Activated CD4-positive, alpha-beta memory T cell treated with anti-CD3 and anti-CD28 coated beads for 36 hours (primary cell): ENCODE measurements at regions not wholly inside any gene's neighbourhood (a gene's known extent, or its start where the extent isn't known, plus 50 kb on each side); places are given as distances from the start of the nearest gene placed in this dataset.
"Not testable (repeated sequence)": the region's sequence is repeated elsewhere in the genome, so short reads cannot be mapped to it uniquely, and the experiment has no call there.

Source experiments
- CTCF ChIA-PET: fragments of 350-600 bp; sonication (Branson Sonifier 250); formaldehyde crosslinking; loops from one replicate; lab custom pipeline; 2021; ENCODE audit warnings: antibody characterized with exemption, inconsistent platforms; lab: Charles Lee
- POLR2A ChIA-PET: fragments of 350-600 bp; sonication (Branson Sonifier 250); formaldehyde crosslinking; loops from one replicate; lab custom pipeline; 2021; ENCODE audit warnings: antibody characterized with exemption; lab: Charles Lee
- DNase-seq: peaks from one replicate; pipeline ENCODE4 v3.0.0-alpha.2; 2020
- H3K27ac Mint-ChIP-seq: one replicate; pipeline ENCODE4 v1.8.0; 2021; ENCODE audit warnings: mixed read lengths
- H3K27me3 Mint-ChIP-seq: one replicate; pipeline ENCODE4 v1.8.0; 2021; ENCODE audit warnings: mixed read lengths
- H3K36me3 Mint-ChIP-seq: one replicate; pipeline ENCODE4 v1.8.0; 2021; ENCODE audit warnings: mixed read lengths
- H3K4me1 Mint-ChIP-seq: one replicate; pipeline ENCODE4 v1.8.0; 2021; ENCODE audit warnings: low read depth, mixed read lengths
- H3K4me3 Mint-ChIP-seq: one replicate; pipeline ENCODE4 v1.8.0; 2021; ENCODE audit warnings: mild to moderate bottlenecking, mixed read lengths
- H3K9me3 Mint-ChIP-seq: one replicate; pipeline ENCODE4 v1.8.0; 2021; ENCODE audit warnings: mixed read lengths
- intact Hi-C: fragments of 100-400 bp; cut with micrococcal nuclease; formaldehyde crosslinking; loops from one replicate; pipeline ENCODE4 v1.15.1; 2023

GRCh38 chr22:49461674-49462073 is 366.0 kb downstream of the BRD1 start:
- peaks cover 1% of the 10 kb centered on the region for H3K27me3 Mint-ChIP-seq
- H3K9me3 Mint-ChIP-seq = no peaks in the 10 kb centered on the region
- no peaks in the 10 kb centered on the region for H3K4me1 Mint-ChIP-seq
- no peak overlapping the region for H3K4me3 Mint-ChIP-seq
- CTCF ChIA-PET = no interaction called here
- no peak overlapping the region for H3K27ac Mint-ChIP-seq
- intact Hi-C loops = no loop called here
- H3K36me3 Mint-ChIP-seq = no peaks in the 10 kb centered on the region
- DNase-seq = no peak
- POLR2A ChIA-PET = no interaction called here

GRCh38 chr22:49460592-49461281 is 366.9 kb downstream of the BRD1 start:
- ChIA-PET POLR2A (no interaction called here), CTCF (no interaction called here)
- intact Hi-C loops = no loop called here

GRCh38 chr22:49460091-49460490 is 367.6 kb downstream of the BRD1 start:
- H3K27ac Mint-ChIP-seq = no peak overlapping the region
- no peak for DNase-seq
- no peak overlapping the region for H3K4me3 Mint-ChIP-seq
- ChIA-PET CTCF (no interaction called here), POLR2A (no interaction called here)
- H3K27me3 Mint-ChIP-seq = peaks cover 1% of the 10 kb centered on the region
- no peaks in the 10 kb centered on the region for H3K4me1 Mint-ChIP-seq
- H3K9me3 Mint-ChIP-seq = no peaks in the 10 kb centered on the region
- no peaks in the 10 kb centered on the region for H3K36me3 Mint-ChIP-seq
- intact Hi-C loops = no loop called here

More at GRCh38 chr22:49460592-49461281, 366.9 kb downstream of the BRD1 start:
- Mint-ChIP-seq H3K27ac (no peak overlapping the region), H3K27me3 (peaks cover 1% of the 10 kb centered on the region), H3K36me3 (no peaks in the 10 kb centered on the region), H3K4me3 (no peak overlapping the region), H3K9me3 (no peaks in the 10 kb centered on the region), H3K4me1 (no peaks in the 10 kb centered on the region)
- no peak for DNase-seq

- peaks cover 1% of the 10 kb centered on the region for H3K27me3 Mint-ChIP-seq
- DNase-seq = no peak
- ChIA-PET CTCF (no interaction called here), POLR2A (no interaction called here)
- H3K4me3 Mint-ChIP-seq = no peak overlapping the region
- no peaks in the 10 kb centered on the region for H3K36me3 Mint-ChIP-seq
- H3K4me1 Mint-ChIP-seq = no peaks in the 10 kb centered on the region
- no peaks in the 10 kb centered on the region for H3K9me3 Mint-ChIP-seq
- intact Hi-C loops = no loop called here
- H3K27ac Mint-ChIP-seq = no peak overlapping the region
Measured at GRCh38 chr22:49458708-49459099, 369.0 kb downstream of the BRD1 start.

- ChIA-PET CTCF (no interaction called here), POLR2A (no interaction called here)
- Mint-ChIP-seq H3K4me3 (no peak overlapping the region), H3K4me1 (no peaks in the 10 kb centered on the region), H3K27ac (no peak overlapping the region), H3K27me3 (peaks cover 1% of the 10 kb centered on the region), H3K36me3 (no peaks in the 10 kb centered on the region), H3K9me3 (no peaks in the 10 kb centered on the region)
- DNase-seq = no peak
- intact Hi-C loops = no loop called here
Measured at GRCh38 chr22:49457946-49458707, 369.5 kb downstream of the BRD1 start.

GRCh38 chr22:49457146-49457545 is 370.5 kb downstream of the BRD1 start:
- ChIA-PET POLR2A (no interaction called here), CTCF (no interaction called here)
- H3K27ac Mint-ChIP-seq = no peak overlapping the region
- H3K4me1 Mint-ChIP-seq = no peaks in the 10 kb centered on the region
- intact Hi-C loops = no loop called here
- H3K36me3 Mint-ChIP-seq = no peaks in the 10 kb centered on the region
- H3K4me3 Mint-ChIP-seq = no peak overlapping the region
- H3K9me3 Mint-ChIP-seq = no peaks in the 10 kb centered on the region
- peaks cover 1% of the 10 kb centered on the region for H3K27me3 Mint-ChIP-seq
- DNase-seq = no peak

- ChIA-PET CTCF (interaction anchor here (0.9 kb wide), 1 partner anchor 21 kb away, joined by 3 read pairs; no protein-coding TSS in a partner anchor), POLR2A (no interaction called here)
- H3K4me1 Mint-ChIP-seq = no peaks in the 10 kb centered on the region
- no peak overlapping the region for H3K27ac Mint-ChIP-seq
- peaks cover 6% of the 10 kb centered on the region for H3K27me3 Mint-ChIP-seq
- intact Hi-C loops = no loop called here
- no peak overlapping the region for H3K4me3 Mint-ChIP-seq
- H3K9me3 Mint-ChIP-seq = no peaks in the 10 kb centered on the region
- DNase-seq = no peak
- H3K36me3 Mint-ChIP-seq = no peaks in the 10 kb centered on the region
Measured at GRCh38 chr22:49455595-49455994, 372.1 kb downstream of the BRD1 start.

GRCh38 chr22:49454726-49455125 is 372.9 kb downstream of the BRD1 start:
- CTCF ChIA-PET = interaction anchor here (0.9 kb wide), 1 partner anchor 21 kb away, joined by 3 read pairs; no protein-coding TSS in a partner anchor
- Mint-ChIP-seq H3K4me1 (no peaks in the 10 kb centered on the region), H3K36me3 (no peaks in the 10 kb centered on the region), H3K27me3 (peaks cover 14% of the 10 kb centered on the region), H3K9me3 (no peaks in the 10 kb centered on the region), H3K27ac (no peak overlapping the region), H3K4me3 (no peak overlapping the region)
- intact Hi-C loops = no loop called here
- POLR2A ChIA-PET = no interaction called here
- DNase-seq = no peak

- Mint-ChIP-seq H3K27me3 (peaks cover 21% of the 10 kb centered on the region), H3K9me3 (no peaks in the 10 kb centered on the region), H3K4me3 (no peak overlapping the region), H3K36me3 (no peaks in the 10 kb centered on the region), H3K4me1 (no peaks in the 10 kb centered on the region), H3K27ac (no peak overlapping the region)
- ChIA-PET POLR2A (no interaction called here), CTCF (no interaction called here)
- no peak for DNase-seq
- intact Hi-C loops = no loop called here
Measured at GRCh38 chr22:49453771-49454170, 373.9 kb downstream of the BRD1 start.

- H3K9me3 Mint-ChIP-seq, POLR2A ChIA-PET, DNase-seq, H3K4me3 Mint-ChIP-seq, CTCF ChIA-PET, H3K27ac Mint-ChIP-seq, H3K36me3 Mint-ChIP-seq, H3K4me1 Mint-ChIP-seq, intact Hi-C loops: not testable (repeated sequence)
- H3K27me3 Mint-ChIP-seq = peaks cover 23% of the 10 kb centered on the region
Measured at GRCh38 chr22:49453019-49453418, 374.7 kb downstream of the BRD1 start.

- H3K9me3 Mint-ChIP-seq = no peaks in the 10 kb centered on the region
- ChIA-PET POLR2A (no interaction called here), CTCF (no interaction called here)
- no peaks in the 10 kb centered on the region for H3K4me1 Mint-ChIP-seq
- H3K36me3 Mint-ChIP-seq = no peaks in the 10 kb centered on the region
- H3K27me3 Mint-ChIP-seq = peaks cover 26% of the 10 kb centered on the region
- no peak overlapping the region for H3K4me3 Mint-ChIP-seq
- no peak overlapping the region for H3K27ac Mint-ChIP-seq
- intact Hi-C loops = no loop called here
- no peak for DNase-seq
Measured at GRCh38 chr22:49452362-49452946, 375.2 kb downstream of the BRD1 start.

GRCh38 chr22:49451070-49451840 is 376.4 kb downstream of the BRD1 start:
- Mint-ChIP-seq H3K36me3 (no peaks in the 10 kb centered on the region), H3K27ac (no peak overlapping the region), H3K4me3 (no peak overlapping the region), H3K9me3 (no peaks in the 10 kb centered on the region), H3K27me3 (peaks cover 27% of the 10 kb centered on the region), H3K4me1 (peaks cover 4% of the 10 kb centered on the region)
- ChIA-PET POLR2A (no interaction called here), CTCF (no interaction called here)
- no peak for DNase-seq
- intact Hi-C loops = no loop called here
